BLaER1 treated with 17β-estradiol and CSF1 and Interleukin-3, amounts not matched to agents 10 nM and 100 nM (cell line): ENCODE measurements at regions not wholly inside any gene's neighbourhood (a gene's known extent, or its start where the extent isn't known, plus 50 kb on each side); places are given as distances from the start of the nearest gene placed in this dataset.
"Not testable (repeated sequence)": the region's sequence is repeated elsewhere in the genome, so short reads cannot be mapped to it uniquely, and the experiment has no call there.

ENCODE experiments used
- H3K27ac ChIP-seq, 11 experiments: shearing (Covaris generic); formaldehyde crosslinking; 2 replicates each; pipeline ENCODE4 v1.8.1; 2022
- H3K27me3 ChIP-seq, 11 experiments: shearing (Covaris generic); formaldehyde crosslinking; 2 replicates each; pipeline ENCODE4 v1.8.1; 2022
- H3K36me3 ChIP-seq, 11 experiments: shearing (Covaris generic); formaldehyde crosslinking; 2 replicates each; pipeline ENCODE4 v1.8.1; 2022
- H3K4me1 ChIP-seq, 10 experiments: shearing (Covaris generic); formaldehyde crosslinking; 2 replicates each; pipeline ENCODE4 v1.8.1; 2022
- H3K4me2 ChIP-seq, 11 experiments: shearing (Covaris generic); formaldehyde crosslinking; 2 replicates each; pipeline ENCODE4 v1.8.1; 2022
- H3K4me3 ChIP-seq, 10 experiments: shearing (Covaris generic); formaldehyde crosslinking; 2 replicates each; pipeline ENCODE4 v1.8.1; 2022
- H3K9ac ChIP-seq, 11 experiments: shearing (Covaris generic); formaldehyde crosslinking; 2 replicates each; pipeline ENCODE4 v1.8.1; 2022
- H3K9me3 ChIP-seq, 11 experiments: shearing (Covaris generic); formaldehyde crosslinking; replicated peaks in 1 of 11; 2 replicates each; pipeline ENCODE4 v1.8.1; 2022
- H4K20me1 ChIP-seq, 11 experiments: shearing (Covaris generic); formaldehyde crosslinking; 2 replicates each; pipeline ENCODE4 v1.8.1; 2022
- Cebpa-rat ChIP-seq, 11 experiments: shearing (Covaris generic); IDR thresholded peaks; 2 replicates each; pipeline ENCODE4 v1.8.1; 2022

GRCh38 chr7:37541810-37542443, 93.3 kb upstream of the ELMO1 start:
- no peaks in the 10 kb centered on the region for H4K20me1 ChIP-seq
- no peak overlapping the region for H3K4me3 ChIP-seq
- no peaks in the 10 kb centered on the region for H3K4me1 ChIP-seq
- H3K9me3 ChIP-seq, result 0 out of 22 replicates have a peak, but pooled peaks cover 0 to 4% (median 0%) of the 10 kb centered on the region in 11 experiments
- no peak overlapping the region for H3K9ac ChIP-seq
- H3K36me3 ChIP-seq, result no peaks in the 10 kb centered on the region
- H3K4me2 ChIP-seq, result no peak overlapping the region
- TF ChIP-seq Cebpa-rat (IDR thresholded peaks at IDR 0.05), result no peak
- H3K27me3 ChIP-seq, result no peaks in the 10 kb centered on the region
- no peak overlapping the region for H3K27ac ChIP-seq

GRCh38 chr7:37545619-37546534, 97.2 kb upstream of the ELMO1 start:
- no peak for TF ChIP-seq Cebpa-rat (IDR thresholded peaks at IDR 0.05)
- H3K9me3 ChIP-seq, result 0 out of 22 replicates have a peak, but pooled peaks cover 0 to 4% (median 0%) of the 10 kb centered on the region in 11 experiments
- H3K27ac ChIP-seq, result no peak overlapping the region
- H3K4me2 ChIP-seq, result no peak overlapping the region
- H3K27me3 ChIP-seq, result no peaks in the 10 kb centered on the region
- no peak overlapping the region for H3K4me3 ChIP-seq
- H4K20me1 ChIP-seq, result no peaks in the 10 kb centered on the region
- H3K9ac ChIP-seq, result no peak overlapping the region
- H3K36me3 ChIP-seq, result no peaks in the 10 kb centered on the region
- peaks cover 0 to 5% (median 0%) of the 10 kb centered on the region in 10 experiments; a peak in 1 of 20 replicates for H3K4me1 ChIP-seq

GRCh38 chr7:37546677-37547076, 98.0 kb upstream of the ELMO1 start:
- H3K9ac ChIP-seq, result no peak overlapping the region
- peaks cover 0 to 5% (median 0%) of the 10 kb centered on the region in 10 experiments; a peak in 1 of 20 replicates for H3K4me1 ChIP-seq
- no peak for TF ChIP-seq Cebpa-rat (IDR thresholded peaks at IDR 0.05)
- no peak overlapping the region for H3K4me2 ChIP-seq
- no peaks in the 10 kb centered on the region for H3K36me3 ChIP-seq
- H4K20me1 ChIP-seq, result no peaks in the 10 kb centered on the region
- 0 out of 22 replicates have a peak, but pooled peaks cover 0 to 4% (median 0%) of the 10 kb centered on the region in 11 experiments for H3K9me3 ChIP-seq
- H3K27ac ChIP-seq, result no peak overlapping the region
- no peaks in the 10 kb centered on the region for H3K27me3 ChIP-seq
- H3K4me3 ChIP-seq, result no peak overlapping the region

- H3K4me3 ChIP-seq, result no peak overlapping the region
These were observed 100.6 kb upstream of the ELMO1 start for GRCh38 chr7:37549076-37549931.

GRCh38 chr7:37550426-37550825, 101.8 kb upstream of the ELMO1 start:
- Histone ChIP-seq H3K4me3 (no peak overlapping the region), H3K27ac (no peak overlapping the region), H3K9me3 (peaks cover 0 to 5% (median 4%) of the 10 kb centered on the region in 11 experiments; a peak in 6 of 22 replicates), H3K27me3 (no peaks in the 10 kb centered on the region), H3K9ac (no peak overlapping the region), H3K36me3 (no peaks in the 10 kb centered on the region), H3K4me1 (peaks cover 0 to 5% (median 0%) of the 10 kb centered on the region in 10 experiments; a peak in 1 of 20 replicates), H4K20me1 (no peaks in the 10 kb centered on the region), H3K4me2 (no peak overlapping the region)
- no peak for TF ChIP-seq Cebpa-rat (IDR thresholded peaks at IDR 0.05)

More at GRCh38 chr7:37549076-37549931, 100.6 kb upstream of the ELMO1 start:
- Histone ChIP-seq H4K20me1 (no peaks in the 10 kb centered on the region), H3K4me2 (no peak overlapping the region; a peak in 1 of 22 replicates), H3K9ac (no peak overlapping the region), H3K27ac (no peak overlapping the region), H3K4me1 (peaks cover 0 to 5% (median 0%) of the 10 kb centered on the region in 10 experiments; a peak in 1 of 20 replicates), H3K36me3 (no peaks in the 10 kb centered on the region), H3K9me3 (no peaks in the 10 kb centered on the region), H3K27me3 (no peaks in the 10 kb centered on the region)
- TF ChIP-seq Cebpa-rat (IDR thresholded peaks at IDR 0.05), result no peak

- Histone ChIP-seq H3K27me3 (no peaks in the 10 kb centered on the region), H3K27ac (no peak overlapping the region), H3K4me2 (no peak overlapping the region), H3K4me1 (peaks cover 0 to 5% (median 0%) of the 10 kb centered on the region in 10 experiments; a peak in 1 of 20 replicates), H3K9ac (no peak overlapping the region), H3K4me3 (no peak overlapping the region), H4K20me1 (no peaks in the 10 kb centered on the region), H3K9me3 (peaks cover 0 to 7% (median 6%) of the 10 kb centered on the region in 11 experiments; a peak in 6 of 22 replicates), H3K36me3 (no peaks in the 10 kb centered on the region)
- TF ChIP-seq Cebpa-rat (IDR thresholded peaks at IDR 0.05), result no peak
These were observed 102.2 kb upstream of the ELMO1 start for GRCh38 chr7:37550872-37551271.

- no peak overlapping the region for H3K4me3 ChIP-seq
- H3K27ac ChIP-seq, result no peak overlapping the region
- TF ChIP-seq Cebpa-rat (IDR thresholded peaks at IDR 0.05), result no peak
- H3K9ac ChIP-seq, result no peak overlapping the region
- H3K9me3 ChIP-seq, result peaks cover 0 to 7% (median 6%) of the 10 kb centered on the region in 11 experiments; a peak in 6 of 22 replicates
- no peaks in the 10 kb centered on the region for H3K27me3 ChIP-seq
- H4K20me1 ChIP-seq, result no peaks in the 10 kb centered on the region
- H3K4me2 ChIP-seq, result no peak overlapping the region
- H3K36me3 ChIP-seq, result no peaks in the 10 kb centered on the region
- peaks cover 0 to 5% (median 0%) of the 10 kb centered on the region in 10 experiments; a peak in 1 of 20 replicates for H3K4me1 ChIP-seq
These were observed 103.4 kb upstream of the ELMO1 start for GRCh38 chr7:37552030-37552429.

DNA sequence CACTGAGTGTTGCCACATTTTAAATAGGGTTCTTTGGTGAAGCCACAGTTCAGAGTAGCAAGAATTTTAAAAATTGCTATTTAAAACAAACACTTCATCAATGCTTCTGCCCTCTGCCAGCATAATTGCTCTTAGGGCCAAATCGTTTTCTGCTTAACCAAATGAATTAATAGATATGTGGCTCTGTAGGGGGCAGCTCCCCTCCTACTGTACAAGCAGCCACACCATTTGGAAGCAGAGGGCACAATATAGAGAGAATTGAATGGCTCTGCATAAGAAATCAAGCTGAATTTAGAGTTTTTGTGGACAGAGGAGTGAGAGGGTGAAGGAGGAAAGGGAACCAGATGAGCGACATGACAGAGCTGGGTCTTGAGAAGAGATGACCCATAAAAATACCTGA, 103.8 kb upstream of the ELMO1 start:
- not testable (repeated sequence) for H4K20me1 ChIP-seq, H3K27me3 ChIP-seq, H3K27ac ChIP-seq, H3K9me3 ChIP-seq, H3K9ac ChIP-seq, H3K4me3 ChIP-seq, H3K4me2 ChIP-seq, H3K4me1 ChIP-seq, H3K36me3 ChIP-seq

- Histone ChIP-seq H3K4me3 (no peak overlapping the region), H3K9ac (no peak overlapping the region), H3K4me2 (no peak overlapping the region), H3K9me3 (peaks cover 0 to 7% (median 6%) of the 10 kb centered on the region in 11 experiments; a peak in 6 of 22 replicates), H4K20me1 (no peaks in the 10 kb centered on the region), H3K4me1 (no peaks in the 10 kb centered on the region), H3K27ac (no peak overlapping the region), H3K27me3 (no peaks in the 10 kb centered on the region), H3K36me3 (no peaks in the 10 kb centered on the region)
- no peak for TF ChIP-seq Cebpa-rat (IDR thresholded peaks at IDR 0.05)
These were observed 106.9 kb upstream of the ELMO1 start for GRCh38 chr7:37555528-37555927.
